NCI-H2107 treated with DMSO at 0.1 percent for 48 hours (cell line): ENCODE measurements at regions not wholly inside any gene's neighbourhood (a gene's known extent, or its start where the extent isn't known, plus 50 kb on each side); places are given as distances from the start of the nearest gene placed in this dataset.
"Not testable (repeated sequence)": the region's sequence is repeated elsewhere in the genome, so short reads cannot be mapped to it uniquely, and the experiment has no call there.

Experiments used
- DNase-seq: peaks from one replicate; lab custom pipeline; 2025; ENCODE audit not compliant: unreplicated experiment; lab: John Stamatoyannopoulos, UW

DNA sequence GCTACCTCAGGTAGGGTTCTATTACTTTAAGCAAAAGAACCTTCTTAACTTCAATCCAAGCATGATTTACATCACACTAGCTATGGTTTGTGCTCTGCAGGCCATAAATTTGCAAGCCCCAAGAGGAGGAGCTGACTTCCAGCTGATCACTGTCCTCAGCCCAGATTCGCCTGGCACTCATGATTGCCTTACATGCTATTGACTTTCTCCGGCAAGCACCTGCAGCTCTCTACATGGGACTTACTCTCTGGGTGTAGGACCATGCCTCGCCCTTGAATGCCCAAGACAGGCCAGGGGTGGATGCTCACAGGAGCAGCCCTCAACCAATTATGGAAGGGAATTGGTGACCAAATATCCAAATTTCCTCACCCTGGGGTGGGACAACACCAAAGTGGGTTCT lies 99.8 kb downstream of the ESM1 start:
- no peak for DNase-seq

DNA sequence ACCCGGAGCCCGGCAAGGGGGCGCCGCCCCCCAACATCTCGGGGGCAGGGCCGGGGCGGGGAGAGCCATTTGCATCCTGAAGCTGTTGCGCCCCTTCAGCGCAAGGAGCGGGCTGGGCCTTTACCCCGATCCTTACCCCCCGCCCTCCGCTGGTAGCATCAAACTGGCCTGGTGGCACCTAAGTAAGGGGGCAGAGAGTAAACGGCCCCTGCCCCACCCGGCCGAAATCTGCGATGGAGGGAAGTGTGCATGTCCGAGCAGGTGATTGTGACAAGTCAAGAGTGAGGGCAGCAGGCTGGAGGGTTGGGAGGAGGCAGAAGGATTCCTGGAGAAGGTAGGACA lies 101.2 kb downstream of the ESM1 start:
- no peak for DNase-seq

DNA sequence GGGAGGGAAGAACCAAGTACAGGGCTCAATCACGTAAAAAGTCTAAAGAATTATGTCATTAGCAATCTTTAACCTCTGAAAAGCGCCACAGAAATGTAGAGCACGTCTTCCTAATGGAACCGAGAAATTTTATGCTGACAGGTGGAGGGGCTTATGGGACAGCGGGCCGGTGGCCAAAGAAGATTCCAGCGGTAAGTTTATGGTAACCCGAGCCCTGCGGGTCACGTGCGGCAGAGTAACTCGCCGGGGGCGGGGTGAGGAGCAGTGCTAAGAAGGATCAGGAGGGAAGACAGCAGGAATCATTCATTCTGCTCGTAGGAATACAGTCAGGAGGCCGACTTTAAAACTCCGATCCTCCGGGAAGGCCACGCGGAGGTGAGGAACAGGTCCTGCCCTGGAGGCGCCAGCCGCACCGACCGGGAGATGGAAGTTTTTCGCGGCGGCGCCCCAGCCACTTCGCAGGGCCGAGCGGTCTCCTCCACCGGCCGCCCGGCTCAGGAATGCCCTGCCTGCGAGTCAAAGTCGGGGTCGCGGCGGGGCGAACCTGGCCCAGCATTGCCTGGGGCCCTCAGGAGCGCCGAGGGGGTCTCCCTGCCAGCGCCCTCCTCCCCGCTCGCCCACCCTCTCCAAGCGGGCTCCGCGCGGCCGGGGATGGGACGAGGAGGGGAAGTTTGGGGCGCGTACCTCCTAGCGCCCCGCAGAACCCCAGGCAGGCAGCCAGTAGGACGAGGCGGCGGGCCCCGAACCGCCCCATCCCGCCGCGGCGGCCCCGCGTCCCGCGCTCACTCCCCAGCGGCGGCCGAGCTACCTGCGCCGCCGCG lies 101.8 kb downstream of the ESM1 start:
- DNase-seq: no peak

DNA sequence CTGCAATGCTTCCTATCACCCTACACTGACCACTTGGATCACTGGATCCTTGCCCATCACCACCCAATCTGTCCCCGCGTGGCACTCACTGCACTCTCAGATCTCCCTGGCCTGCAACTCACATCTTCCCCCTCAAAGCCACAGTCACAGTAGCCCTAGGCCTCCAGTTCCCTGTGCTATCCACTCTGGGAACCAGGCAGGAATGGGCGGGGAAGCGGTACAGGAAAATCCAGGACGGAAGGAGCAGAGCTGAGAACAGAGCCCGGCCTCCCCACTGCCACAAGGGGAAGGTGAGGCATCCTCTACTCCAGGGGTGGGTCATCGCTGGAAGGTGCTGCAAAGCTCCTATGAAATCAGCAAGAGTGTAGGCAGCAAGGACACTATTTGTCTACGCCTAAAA lies 102.6 kb downstream of the ESM1 start:
- DNase-seq: no peak

DNA sequence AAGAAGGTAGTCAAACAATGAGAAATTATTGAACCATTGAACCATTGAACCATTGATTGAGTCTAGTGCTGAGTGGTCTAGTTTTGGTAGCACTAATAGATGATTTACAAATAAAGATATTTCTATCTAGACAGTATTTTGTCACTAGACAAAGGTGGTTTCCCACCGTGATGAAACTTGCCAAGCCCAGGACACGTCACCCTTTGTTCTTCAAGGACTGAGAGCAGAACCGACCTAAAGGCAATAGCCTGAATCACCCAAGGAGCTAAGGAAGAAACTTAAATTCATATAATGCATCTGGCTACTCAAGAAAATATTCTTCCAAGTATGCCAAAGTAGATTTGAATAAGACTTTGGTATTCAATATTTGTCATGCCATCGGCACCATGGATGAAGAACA lies 103.3 kb downstream of the ESM1 start:
- DNase-seq: no peak

DNA sequence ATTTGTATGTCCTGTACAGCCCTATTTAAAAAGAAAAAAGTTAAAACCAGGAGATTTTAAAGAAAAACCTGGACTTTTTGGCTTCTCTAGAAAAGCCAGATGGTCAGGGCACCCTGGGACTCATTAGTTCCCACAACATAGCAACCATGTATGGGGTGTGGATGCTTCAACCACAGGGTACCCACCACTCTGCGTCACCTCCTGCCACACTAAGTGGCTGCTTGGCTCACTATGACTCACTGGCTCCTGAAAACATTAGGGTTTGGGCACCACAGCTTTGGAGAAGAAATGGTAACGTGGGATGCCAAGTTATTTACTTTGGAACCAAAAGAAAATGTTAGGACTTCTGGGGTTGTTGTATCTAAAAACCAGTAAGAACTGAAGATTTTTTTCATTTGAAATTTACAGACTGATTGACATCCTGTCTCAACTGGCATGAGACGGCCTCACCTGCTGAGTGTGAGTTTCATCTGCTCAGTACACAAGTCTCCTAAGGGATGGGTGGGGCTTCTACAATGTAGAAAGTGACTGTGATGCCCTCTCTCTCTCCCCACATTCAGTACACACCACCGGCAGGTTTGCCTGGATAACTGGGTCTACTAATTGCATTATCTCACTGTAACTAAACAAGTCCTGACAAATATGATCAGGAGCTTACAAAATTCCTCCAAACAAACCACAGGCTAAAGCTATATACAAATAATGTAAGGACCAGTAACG lies 103.9 kb downstream of the ESM1 start:
- no peak for DNase-seq

DNA sequence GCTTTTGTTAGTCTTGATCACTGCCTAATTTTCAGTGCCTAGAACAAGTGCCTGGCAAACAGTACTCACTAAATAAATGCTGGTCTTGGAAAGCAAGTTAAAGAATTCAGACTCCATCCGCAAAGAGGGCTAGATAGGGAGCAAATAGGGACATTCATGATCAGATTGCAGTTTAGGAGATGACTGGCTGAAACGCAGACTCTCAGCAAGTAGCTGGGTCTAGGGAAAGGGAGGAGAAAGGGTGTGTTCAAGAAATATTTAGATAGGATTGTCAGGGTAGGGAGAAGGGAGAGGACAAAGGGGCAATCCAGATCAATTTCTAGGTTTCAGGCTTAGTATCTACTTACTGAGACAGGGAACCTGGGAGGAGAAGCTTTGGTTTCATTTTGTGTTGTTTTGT lies 108.4 kb downstream of the ESM1 start:
- DNase-seq: no peak

DNA sequence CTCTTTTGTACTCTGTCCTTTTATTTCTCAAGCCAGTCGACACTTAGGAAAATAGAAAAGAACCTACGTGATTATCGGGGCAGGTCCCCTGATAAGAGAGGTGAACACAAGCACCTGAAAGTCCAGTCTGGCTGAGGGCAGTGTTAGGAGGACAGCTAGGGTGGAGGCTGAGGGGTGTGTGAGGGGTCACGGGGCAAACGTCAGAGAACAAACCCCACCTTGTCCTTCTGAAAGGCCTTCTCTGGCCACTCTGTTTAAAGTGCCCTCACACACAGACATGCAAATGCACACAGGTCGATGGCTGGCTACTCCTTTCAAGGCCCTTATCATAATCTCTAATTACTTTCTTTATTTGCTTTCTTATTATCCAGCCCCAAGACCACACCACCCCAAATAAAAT lies 108.8 kb downstream of the ESM1 start:
- no peak for DNase-seq

DNA sequence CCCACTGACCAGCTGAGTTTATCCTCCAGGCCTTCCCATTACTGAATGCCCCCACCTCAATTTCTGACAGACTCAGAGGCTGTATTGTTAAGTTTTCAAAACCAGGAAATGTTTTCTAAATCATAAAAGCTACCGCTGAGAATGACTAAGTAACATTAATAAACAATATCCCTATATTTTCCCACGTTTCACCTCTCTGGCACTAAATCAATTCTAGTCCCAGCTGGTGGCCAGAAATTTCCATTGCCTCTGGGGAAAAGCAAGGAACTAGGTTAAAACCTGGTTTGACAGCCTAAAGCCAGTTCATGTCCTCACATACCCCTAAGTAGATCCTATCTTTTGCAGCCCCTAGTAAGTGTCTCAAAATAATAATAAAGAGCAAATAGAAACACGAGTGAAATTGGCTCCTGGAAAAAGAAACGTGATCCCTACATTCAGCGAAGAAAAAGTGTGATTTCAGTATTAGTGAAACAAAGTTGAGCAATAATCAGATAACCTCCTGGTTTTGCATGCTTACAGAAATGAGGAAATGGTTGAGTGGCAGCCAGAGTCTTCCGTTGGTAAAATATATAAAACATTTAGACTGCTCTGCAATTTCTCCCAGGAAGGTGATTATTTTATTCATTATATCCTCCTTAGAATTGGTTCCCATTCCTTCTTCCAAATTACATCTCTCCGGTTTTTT lies 110.9 kb downstream of the ESM1 start:
- DNase-seq: no peak

DNA sequence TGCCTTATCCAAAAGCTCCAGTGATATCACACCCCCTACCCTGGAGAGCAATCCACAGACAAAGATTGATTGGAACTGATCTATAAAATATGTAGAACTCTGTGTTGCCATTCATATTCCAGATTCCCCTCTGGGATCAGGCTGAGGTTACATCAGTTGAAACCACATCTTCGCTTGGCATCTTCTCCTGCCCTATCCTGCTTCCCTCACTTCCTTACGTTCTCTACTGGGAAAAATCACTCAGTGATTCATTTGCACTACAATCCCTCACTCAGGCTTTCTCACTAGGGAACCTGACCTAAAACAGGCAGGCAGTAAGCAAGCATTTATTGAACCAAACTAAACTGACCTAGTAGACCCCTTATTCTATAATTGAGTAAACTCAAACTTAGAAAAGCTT lies 111.7 kb downstream of the ESM1 start:
- no peak for DNase-seq

DNA sequence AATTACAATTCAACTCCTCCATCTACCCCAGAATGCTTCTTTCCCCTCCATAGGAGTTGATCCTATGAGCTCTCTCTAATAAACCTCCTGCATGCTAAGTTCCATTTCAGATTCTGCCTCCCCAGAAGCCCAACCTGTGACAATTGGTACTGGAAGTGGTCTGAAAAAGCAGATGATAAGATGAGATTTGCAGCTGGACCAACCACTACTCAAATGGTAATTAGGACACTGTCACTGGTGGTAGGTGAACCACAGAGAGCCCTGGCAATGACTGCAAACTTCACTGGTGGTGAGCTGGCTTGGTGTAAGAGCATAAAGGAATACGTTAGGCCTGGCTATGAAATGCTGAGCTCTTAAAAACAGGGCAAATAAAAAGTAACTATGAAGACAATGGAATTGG lies 112.6 kb downstream of the ESM1 start:
- DNase-seq: no peak

DNA sequence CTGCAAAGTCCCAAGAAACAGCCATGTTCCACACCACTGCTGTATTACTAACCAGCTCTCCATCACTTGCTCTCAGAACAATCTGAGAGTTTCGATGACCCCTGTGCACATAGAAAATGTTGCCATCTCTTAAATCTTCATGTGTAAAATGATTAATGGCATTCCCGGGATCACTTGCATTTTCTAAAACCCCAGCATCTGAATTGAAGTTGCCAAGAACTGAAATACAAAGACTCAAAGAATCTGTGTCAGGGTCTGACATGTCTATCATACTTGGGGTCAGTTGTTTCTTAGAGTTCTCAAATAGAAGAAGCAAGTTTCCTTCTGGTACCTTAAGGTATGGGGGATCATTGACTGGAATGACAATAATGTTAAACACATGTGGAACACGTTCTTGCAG lies 115.1 kb downstream of the ESM1 start:
- DNase-seq: no peak

DNA sequence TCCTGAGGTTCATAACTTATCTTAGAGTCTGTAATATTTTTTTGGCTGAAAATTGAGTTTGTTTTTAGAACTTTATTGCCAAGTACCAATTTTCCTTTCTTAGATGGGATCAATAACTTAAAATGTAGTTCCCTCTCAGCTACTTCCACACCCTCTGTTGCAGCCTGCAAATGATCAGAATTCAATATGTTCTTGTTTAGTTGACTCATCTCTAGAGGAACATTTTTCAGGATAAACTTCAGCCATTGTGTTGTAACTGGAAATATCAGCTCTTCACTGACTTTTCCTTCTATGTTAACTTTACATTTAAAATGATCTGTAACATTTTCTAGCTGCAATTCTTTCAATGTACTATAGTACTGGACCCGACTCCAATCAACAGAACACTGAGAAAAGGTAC lies 115.7 kb downstream of the ESM1 start:
- DNase-seq: no peak

DNA sequence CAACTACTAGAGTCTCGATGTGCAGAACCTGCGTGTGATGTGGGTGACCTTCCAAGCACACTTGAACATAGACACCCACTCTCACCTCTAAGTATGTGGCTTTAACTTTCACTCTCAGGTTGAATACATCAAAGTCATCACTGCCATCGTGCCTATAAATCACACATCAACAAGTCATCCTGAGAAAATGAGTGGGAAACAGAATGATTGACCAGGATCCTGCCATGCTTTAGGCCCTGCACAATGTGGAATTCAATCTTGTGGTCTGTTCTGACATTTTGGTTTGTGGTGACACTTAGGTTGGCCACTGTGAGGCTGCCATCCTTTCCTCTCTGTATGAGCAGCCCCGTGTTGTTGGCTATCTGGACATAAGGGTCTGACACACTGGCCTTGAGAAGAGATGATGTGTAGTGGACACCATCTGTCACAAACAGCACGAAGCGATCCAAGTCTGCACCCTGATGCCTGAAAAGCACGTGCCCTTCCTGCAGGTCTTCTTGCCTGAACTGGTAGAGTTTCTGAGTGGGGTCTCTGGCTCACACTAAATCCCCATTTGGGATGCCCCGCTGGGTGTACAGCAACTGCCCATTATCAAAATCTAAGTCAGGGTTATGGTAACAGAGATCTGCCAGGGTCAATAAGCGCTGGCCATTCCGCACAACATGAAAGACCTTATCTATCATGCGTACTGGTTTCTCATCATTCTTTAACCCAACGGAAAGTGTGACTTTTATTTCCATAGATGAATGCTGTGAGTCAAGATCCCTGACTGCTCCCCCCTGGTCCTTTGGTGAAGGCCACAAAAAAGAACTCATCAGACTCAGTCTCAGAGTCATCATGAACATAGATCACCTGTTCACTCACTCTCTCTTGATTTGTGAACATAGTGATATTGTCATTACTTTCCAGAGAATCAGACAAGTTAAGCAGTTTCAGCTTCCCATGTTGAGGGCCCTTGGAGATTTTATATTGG lies 116.6 kb downstream of the ESM1 start:
- DNase-seq: no peak

DNA sequence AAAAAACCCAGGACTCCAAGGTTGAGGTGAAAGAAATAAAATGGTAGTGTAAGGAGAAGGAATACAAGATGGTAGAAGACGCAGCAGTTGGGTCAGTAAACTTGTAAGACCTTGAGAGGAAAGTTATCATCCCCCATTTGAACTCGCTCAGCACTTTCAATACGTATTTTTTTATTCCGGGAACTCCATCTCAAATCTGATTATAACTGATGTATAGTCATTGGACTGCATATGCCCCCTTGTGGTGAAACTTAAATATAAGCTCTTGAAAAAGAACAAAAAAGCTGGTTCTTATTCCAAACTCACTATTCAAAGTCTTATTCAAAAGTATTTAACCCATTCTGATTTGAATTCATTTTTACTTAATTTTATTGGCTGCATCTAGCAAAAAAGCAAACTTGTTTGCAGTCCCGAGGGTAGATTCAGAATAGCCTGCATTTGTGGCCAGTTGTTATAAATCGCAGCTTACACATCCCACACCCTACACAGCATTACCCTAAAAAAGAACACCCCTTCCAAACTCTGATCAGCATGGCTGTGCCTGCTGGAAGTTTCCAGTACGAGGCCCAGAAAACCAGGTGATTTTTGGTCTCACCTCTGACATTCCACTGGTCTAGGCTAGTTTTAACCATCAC lies 118.0 kb downstream of the ESM1 start:
- peak; percentile 19 for DNase-seq

DNA sequence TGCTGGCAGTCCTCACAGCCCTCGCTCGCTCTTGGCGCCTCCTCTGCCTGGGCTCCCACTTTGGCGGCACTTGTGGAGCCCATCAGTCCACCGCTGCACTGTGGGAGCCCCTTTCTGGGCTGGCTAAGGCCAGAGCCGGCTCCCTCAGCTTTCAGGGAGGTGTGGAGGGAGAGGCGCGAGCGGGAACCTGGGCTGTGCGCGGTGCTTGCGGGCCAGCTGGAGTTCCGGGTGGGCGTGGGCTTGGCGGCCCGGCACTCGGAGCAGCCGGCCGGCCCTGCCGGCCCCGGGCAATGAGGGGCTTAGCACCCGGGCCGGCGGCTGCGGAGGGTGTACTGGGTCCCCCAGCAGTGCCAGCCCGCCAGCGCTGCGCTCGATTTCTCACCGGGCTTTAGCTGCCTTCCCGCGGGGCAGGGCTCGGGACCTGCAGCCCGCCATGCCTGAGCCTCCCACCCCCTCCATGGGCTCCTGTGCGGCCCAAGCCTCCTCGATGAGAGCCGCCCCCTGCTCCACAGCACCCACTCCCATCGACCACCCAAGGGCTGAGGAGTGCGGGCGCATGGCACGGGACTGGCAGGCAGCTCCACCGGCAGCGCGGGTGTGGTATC lies 120.4 kb downstream of the ESM1 start:
- DNase-seq: not testable (repeated sequence)

DNA sequence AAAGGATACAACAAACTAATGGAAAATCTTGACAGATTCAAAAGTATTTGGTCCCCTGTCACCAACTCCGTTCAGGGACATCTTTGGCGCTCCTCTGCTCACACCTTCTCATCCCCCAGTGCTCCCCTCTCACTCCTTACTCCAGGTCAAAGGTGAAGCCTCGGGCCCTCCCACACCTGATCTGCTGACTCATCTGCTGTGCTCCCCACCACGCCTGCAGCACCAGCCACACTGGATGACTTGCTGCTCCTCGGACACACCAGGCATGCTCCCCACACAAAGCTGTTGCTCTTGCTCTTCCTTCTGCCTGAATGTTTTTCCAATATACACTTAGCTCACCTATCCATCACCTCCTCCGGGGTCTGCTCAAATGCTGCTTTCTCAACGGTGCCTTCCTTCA lies 123.4 kb downstream of the ESM1 start:
- DNase-seq: no peak

DNA sequence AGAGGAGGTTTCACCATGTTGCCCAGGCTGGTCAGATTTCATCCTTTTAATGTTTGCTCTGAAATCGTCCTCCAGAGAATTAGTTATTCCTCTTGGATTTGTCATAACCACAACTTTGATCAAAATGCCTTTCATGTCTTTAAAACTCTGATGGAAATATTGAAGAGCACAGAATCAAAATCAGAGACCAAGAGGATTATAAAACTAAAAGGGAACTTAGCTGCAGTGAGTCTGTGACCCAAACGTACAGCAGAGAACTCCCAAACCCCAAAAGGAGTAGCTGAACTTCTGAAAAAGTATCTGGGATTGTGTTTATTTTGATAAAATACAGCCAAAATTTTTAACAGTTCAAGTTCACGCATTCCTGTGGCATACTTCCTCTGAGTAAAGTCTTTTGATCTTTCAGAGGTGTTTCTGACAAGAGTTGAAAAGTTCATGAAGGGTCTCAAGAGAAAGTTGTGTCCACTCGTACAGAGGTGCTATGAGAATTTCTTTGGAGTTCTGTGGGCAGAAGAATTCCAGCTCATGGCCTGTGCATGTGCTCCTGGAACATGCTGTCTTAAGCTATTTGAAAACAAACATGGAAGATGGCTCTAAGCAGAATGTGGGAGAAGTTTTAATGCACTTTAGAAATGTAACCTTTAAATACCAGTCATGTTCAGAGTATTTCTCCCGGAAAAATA lies 124.0 kb downstream of the ESM1 start:
- DNase-seq: no peak

DNA sequence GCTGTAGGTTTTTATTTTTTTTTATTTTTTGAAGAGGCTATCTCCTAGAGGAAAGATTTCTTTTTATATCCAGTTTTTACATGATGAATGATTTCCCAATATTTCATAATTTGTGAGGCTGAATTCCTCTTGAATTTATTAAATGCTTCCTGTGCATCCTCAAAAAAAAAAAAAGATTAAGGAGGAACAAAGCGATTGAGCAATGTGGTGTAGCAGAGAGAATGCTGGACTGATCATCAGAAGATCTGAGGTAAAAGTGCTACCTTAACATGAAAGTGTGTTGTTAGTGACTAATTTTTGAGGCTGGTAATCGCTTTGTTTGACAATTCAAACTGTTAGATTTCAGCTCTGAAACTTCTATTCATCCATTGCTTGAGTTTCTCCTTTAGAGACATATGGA lies 125.1 kb downstream of the ESM1 start:
- DNase-seq: no peak

DNA sequence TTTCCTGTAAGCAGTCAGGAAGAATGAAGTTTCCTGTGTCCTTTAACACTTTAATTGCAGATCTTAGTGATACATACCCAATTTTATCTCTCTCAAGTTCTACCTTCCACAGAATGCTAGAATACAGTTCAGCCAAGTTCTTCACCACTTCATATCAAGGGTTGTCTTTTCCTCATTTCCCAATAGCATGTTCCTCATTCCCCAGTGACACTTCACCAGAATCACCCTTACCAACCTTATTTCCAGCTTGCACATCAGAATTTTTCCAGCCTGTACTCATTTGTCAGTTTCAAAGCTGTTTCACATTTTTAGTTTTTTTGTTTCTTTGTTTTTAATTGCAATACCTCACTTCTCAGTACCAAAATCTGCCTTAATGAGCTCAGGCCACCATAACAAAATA lies 126.1 kb downstream of the ESM1 start:
- no peak for DNase-seq
